ENCODE measurements at regions not wholly inside any gene's neighbourhood (a gene's known extent, or its start where the extent isn't known, plus 50 kb on each side); places are given as distances from the start of the nearest gene placed in this dataset.

DNA sequence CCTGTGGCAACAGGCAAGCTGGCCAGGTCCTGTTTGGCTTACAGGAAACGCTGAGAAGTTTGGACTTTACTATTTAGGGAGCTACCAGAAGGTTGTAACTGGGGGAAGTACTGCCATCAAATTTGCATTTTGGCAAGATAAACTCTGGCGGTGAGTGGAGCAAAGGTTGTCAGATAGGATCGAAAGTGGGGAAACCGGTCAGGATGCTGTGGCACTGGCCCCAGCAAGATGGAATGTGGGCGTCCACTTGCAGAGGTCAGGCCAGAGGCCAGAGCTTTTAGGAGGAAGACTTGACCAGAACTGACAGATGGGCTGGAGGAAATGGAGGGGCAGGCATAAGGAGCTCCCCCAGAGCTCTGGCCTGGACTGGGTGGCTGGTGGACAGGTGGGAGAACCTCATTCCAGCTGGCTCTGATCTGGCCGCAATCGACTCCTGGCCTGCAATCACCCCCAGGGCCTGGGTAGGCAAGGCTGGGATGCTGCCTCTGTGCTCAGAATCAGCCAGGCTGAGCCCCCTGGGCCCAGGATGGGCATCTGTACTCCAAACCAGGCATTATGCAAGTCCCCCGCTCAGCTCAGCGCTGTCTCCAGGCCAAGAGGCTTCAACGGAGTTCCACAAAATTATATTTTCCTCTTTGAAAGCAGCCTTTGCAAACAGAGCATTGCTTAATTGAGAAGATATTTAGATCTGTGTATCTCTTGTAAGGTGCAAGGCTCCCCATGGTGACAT, 178.3 kb upstream of the NECTIN1 start:
- ATAC-seq (ENCODE audit: insufficient read depth, low FRiP score), result peak; percentile 53
- Histone ChIP-seq H3K36me3 (ENCODE audit: control insufficient read depth in 4 of 4, insufficient read depth in 4 of 4, low read length in 4 of 4) (no peaks in the 10 kb centered on the region), H3K4me1 (ENCODE audit: control insufficient read depth in 5 of 5, insufficient read depth in 5 of 5, low read length in 5 of 5) (peaks cover 0 to 15% (median 3%) of the 10 kb centered on the region in 5 donors), H3K27ac (ENCODE audit: low read depth in 1 of 2, low read length in 1 of 2) (peak overlapping the region in 1 of 2 donors; percentile 61), H3K27me3 (ENCODE audit: control insufficient read depth in 3 of 3, insufficient read depth in 3 of 3, low read length in 2 of 3) (no peaks in the 10 kb centered on the region), H3K4me3 (no peak overlapping the region), H3K9ac (ENCODE audit: insufficient read depth in 1 of 2, low read length in 2 of 2) (no peak overlapping the region), H3K9me3 (ENCODE audit: control insufficient read depth in 4 of 4, insufficient read depth in 3 of 4, low read length in 3 of 4) (no peaks in the 10 kb centered on the region)
- TF ChIP-seq CTCF (IDR thresholded peaks at IDR 0.05; ENCODE audit: control extremely low read depth, extremely low read depth), result no peak
- 59 to 73% methylated on average over 10 of the region's 10 CpGs for WGBS, 2 donors
- peak in 2 of 3 donors; percentile 26 to 33 for DNase-seq

- peak overlapping the region in 1 of 2 donors; percentile 28 for H3K27ac ChIP-seq (ENCODE audit: low read depth in 1 of 2, low read length in 1 of 2)
- no peak for ATAC-seq (ENCODE audit: insufficient read depth, low FRiP score)
Measured at GRCh38 chr11:119906376-119906775, 177.4 kb upstream of the NECTIN1 start.

GRCh38 chr11:119905162-119905561, 176.2 kb upstream of the NECTIN1 start:
- Histone ChIP-seq H3K9me3 (ENCODE audit: control insufficient read depth in 4 of 4, insufficient read depth in 3 of 4, low read length in 3 of 4) (no peaks in the 10 kb centered on the region), H3K4me1 (ENCODE audit: control insufficient read depth in 5 of 5, insufficient read depth in 5 of 5, low read length in 5 of 5) (peaks cover 0 to 15% (median 3%) of the 10 kb centered on the region in 5 donors), H3K27me3 (ENCODE audit: control insufficient read depth in 3 of 3, insufficient read depth in 3 of 3, low read length in 2 of 3) (no peaks in the 10 kb centered on the region), H3K9ac (ENCODE audit: insufficient read depth in 1 of 2, low read length in 2 of 2) (no peak overlapping the region), H3K4me3 (no peak overlapping the region), H3K27ac (ENCODE audit: low read depth in 1 of 2, low read length in 1 of 2) (no peak overlapping the region), H3K36me3 (ENCODE audit: control insufficient read depth in 4 of 4, insufficient read depth in 4 of 4, low read length in 4 of 4) (no peaks in the 10 kb centered on the region)
- ATAC-seq (ENCODE audit: insufficient read depth, low FRiP score) (no peak), DNase-seq (no peak)
- no peak for TF ChIP-seq CTCF (IDR thresholded peaks at IDR 0.05; ENCODE audit: control extremely low read depth, extremely low read depth)
- 61 to 79% methylated on average over 4 of the region's 4 CpGs for WGBS, 2 donors

More at GRCh38 chr11:119906376-119906775, 177.4 kb upstream of the NECTIN1 start:
- no peak overlapping the region for H3K9ac ChIP-seq (ENCODE audit: insufficient read depth in 1 of 2, low read length in 2 of 2)
- H3K4me1 ChIP-seq (ENCODE audit: control insufficient read depth in 5 of 5, insufficient read depth in 5 of 5, low read length in 5 of 5), result peaks cover 0 to 15% (median 3%) of the 10 kb centered on the region in 5 donors
- H3K27me3 ChIP-seq (ENCODE audit: control insufficient read depth in 3 of 3, insufficient read depth in 3 of 3, low read length in 2 of 3), result no peaks in the 10 kb centered on the region
- WGBS, 2 donors, result 75 to 79% methylated on average over 8 of the region's 8 CpGs
- TF ChIP-seq CTCF (IDR thresholded peaks at IDR 0.05; ENCODE audit: control extremely low read depth, extremely low read depth), result no peak
- H3K4me3 ChIP-seq, result no peak overlapping the region
- no peaks in the 10 kb centered on the region for H3K9me3 ChIP-seq (ENCODE audit: control insufficient read depth in 4 of 4, insufficient read depth in 3 of 4, low read length in 3 of 4)
- DNase-seq, result no peak
- no peaks in the 10 kb centered on the region for H3K36me3 ChIP-seq (ENCODE audit: control insufficient read depth in 4 of 4, insufficient read depth in 4 of 4, low read length in 4 of 4)

All from lung (tissue), 11 donors.